ENCODE measurements at regions not wholly inside any gene's neighbourhood (a gene's known extent, or its start where the extent isn't known, plus 50 kb on each side); places are given as distances from the start of the nearest gene placed in this dataset.

GRCh38 chr20:52039790-52040189 is 151.8 kb downstream of the ZFP64 start:
- TF ChIP-seq CTCF (optimal IDR thresholded peaks at IDR 0.05 in 1 of 3, IDR thresholded peaks at IDR 0.05 in 1 of 3, conservative IDR thresholded peaks at IDR 0.05 in 1 of 3; ENCODE audit: extremely low read depth in 1 of 3, insufficient read depth in 2 of 3, low read length in 3 of 3) (no peak), EZH2 (IDR thresholded peaks at IDR 0.05; ENCODE audit: low read length) (no peak)
